ENCODE measurements at regions not wholly inside any gene's neighbourhood (a gene's known extent, or its start where the extent isn't known, plus 50 kb on each side); places are given as distances from the start of the nearest gene placed in this dataset.

GRCh38 chr7:106335814-106336213 is 51.0 kb upstream of the NAMPT start:
- H3K36me3 ChIP-seq: no peaks in the 10 kb centered on the region
- intact Hi-C loops (cut with DNase I; ENCODE audit: low total_unique reads) (no loop called here), in situ Hi-C loops (cut with MboI; ENCODE audit: low pct_ligation_motif_present in 1 of 4, low pct_unique_long_range_greater_than_20kb in 1 of 4, low sequenced_read_pairs in 3 of 4) (no loop called here)
- TF ChIP-seq POLR2AphosphoS5 (IDR thresholded peaks at IDR 0.05) (no peak), POLR2A (IDR thresholded peaks at IDR 0.05) (no peak), EP300 (IDR thresholded peaks at IDR 0.05; ENCODE audit: low read depth) (no peak), CTCF (IDR thresholded peaks at IDR 0.05) (no peak)
- peaks cover 11 to 15% of the 10 kb centered on the region in 2 donors for H3K9me3 ChIP-seq
- DNase-seq: no peak
- no peak overlapping the region for H3K27ac ChIP-seq
- no peaks in the 10 kb centered on the region for H3K4me1 ChIP-seq
- H3K27me3 ChIP-seq: no peaks in the 10 kb centered on the region
- H3K4me3 ChIP-seq: no peak overlapping the region
